Endothelial cell (in vitro differentiated cells): ENCODE measurements at regions not wholly inside any gene's neighbourhood (a gene's known extent, or its start where the extent isn't known, plus 50 kb on each side); places are given as distances from the start of the nearest gene placed in this dataset.

ENCODE experiments used
- DNase-seq: peaks from one replicate; pipeline ENCODE4 v3.0.0; 2021; ENCODE audit warnings: low spot score
- H3K27ac Mint-ChIP-seq: one replicate; pipeline ENCODE4 v1.8.0; 2021; ENCODE audit warnings: mixed read lengths, inconsistent platforms; ENCODE audit not compliant: unreplicated experiment
- H3K27me3 Mint-ChIP-seq: one replicate; pipeline ENCODE4 v1.8.0; 2021; ENCODE audit warnings: mild to moderate bottlenecking, moderate library complexity, mixed read lengths, inconsistent platforms; ENCODE audit not compliant: unreplicated experiment
- H3K36me3 Mint-ChIP-seq: one replicate; pipeline ENCODE4 v1.8.0; 2021; ENCODE audit warnings: mild to moderate bottlenecking, low read depth, mixed read lengths, inconsistent platforms; ENCODE audit not compliant: unreplicated experiment
- H3K4me1 Mint-ChIP-seq: one replicate; pipeline ENCODE4 v1.8.0; 2021; ENCODE audit warnings: mild to moderate bottlenecking, mixed read lengths, inconsistent platforms; ENCODE audit not compliant: unreplicated experiment
- H3K4me3 Mint-ChIP-seq: one replicate; pipeline ENCODE4 v1.8.0; 2021; ENCODE audit warnings: mild to moderate bottlenecking, mixed read lengths, inconsistent platforms; ENCODE audit not compliant: unreplicated experiment
- H3K9me3 Mint-ChIP-seq: one replicate; pipeline ENCODE4 v1.8.0; 2021; ENCODE audit warnings: mixed read lengths, inconsistent platforms; ENCODE audit not compliant: unreplicated experiment
- TF ChIP-seq, protein P1 (sequence below): fragments of 200-600 bp; sonication (generic); IDR thresholded peaks from one replicate; pipeline ENCODE4 v1.5.0; 2021; ENCODE audit warnings: antibody characterized with exemption; ENCODE audit not compliant: unreplicated experiment

DNA sequence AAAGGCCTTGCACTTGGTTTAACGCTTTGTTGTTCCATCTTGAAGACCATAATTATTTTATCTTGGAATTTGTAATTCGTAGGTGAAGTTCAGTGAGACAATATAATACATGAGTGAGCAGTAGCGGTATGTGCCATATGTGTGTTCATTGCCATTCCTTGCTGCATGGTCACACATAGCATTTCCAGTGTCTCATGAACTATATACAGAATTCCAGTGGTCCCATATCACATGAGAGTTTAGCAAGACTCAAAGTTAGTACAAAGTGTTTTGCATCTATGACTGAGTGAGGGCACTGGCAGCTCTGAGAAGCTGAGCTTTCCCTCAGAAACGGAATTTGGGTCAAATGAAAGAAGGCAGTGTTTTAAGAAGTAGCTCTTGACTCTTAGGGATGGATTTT is 359.8 kb downstream of the FOXG1 start:
- TF ChIP-seq, protein P1, sequence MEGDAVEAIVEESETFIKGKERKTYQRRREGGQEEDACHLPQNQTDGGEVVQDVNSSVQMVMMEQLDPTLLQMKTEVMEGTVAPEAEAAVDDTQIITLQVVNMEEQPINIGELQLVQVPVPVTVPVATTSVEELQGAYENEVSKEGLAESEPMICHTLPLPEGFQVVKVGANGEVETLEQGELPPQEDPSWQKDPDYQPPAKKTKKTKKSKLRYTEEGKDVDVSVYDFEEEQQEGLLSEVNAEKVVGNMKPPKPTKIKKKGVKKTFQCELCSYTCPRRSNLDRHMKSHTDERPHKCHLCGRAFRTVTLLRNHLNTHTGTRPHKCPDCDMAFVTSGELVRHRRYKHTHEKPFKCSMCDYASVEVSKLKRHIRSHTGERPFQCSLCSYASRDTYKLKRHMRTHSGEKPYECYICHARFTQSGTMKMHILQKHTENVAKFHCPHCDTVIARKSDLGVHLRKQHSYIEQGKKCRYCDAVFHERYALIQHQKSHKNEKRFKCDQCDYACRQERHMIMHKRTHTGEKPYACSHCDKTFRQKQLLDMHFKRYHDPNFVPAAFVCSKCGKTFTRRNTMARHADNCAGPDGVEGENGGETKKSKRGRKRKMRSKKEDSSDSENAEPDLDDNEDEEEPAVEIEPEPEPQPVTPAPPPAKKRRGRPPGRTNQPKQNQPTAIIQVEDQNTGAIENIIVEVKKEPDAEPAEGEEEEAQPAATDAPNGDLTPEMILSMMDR: no peak
- H3K4me3 Mint-ChIP-seq: no peak overlapping the region

DNA sequence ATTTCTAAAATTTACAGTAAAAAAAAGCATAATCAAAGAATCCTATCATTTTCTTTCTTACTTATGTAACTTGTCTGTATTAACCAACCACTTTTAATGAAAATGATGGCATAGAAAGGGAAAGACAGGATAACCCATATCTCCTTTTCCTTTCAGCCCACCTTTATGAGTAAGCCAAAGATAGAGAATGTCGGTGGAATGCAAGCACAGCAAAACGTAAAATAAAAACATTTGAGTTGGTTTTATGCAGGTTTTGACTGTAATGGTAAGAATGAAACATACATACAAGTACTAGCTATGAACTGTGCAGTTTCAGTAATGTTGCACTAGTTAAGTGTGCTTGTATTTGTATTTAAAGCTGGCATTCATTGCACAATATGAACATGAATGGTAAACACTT is 360.3 kb downstream of the FOXG1 start:
- TF ChIP-seq, protein P1: no peak
- DNase-seq: no peak
- Mint-ChIP-seq H3K36me3 (no peaks in the 10 kb centered on the region), H3K27me3 (no peaks in the 10 kb centered on the region), H3K9me3 (no peaks in the 10 kb centered on the region), H3K4me1 (no peaks in the 10 kb centered on the region), H3K4me3 (no peak overlapping the region), H3K27ac (no peak overlapping the region)

More for the DNA sequence above, 359.8 kb downstream of the FOXG1 start:
- H3K4me1 Mint-ChIP-seq: no peaks in the 10 kb centered on the region
- no peaks in the 10 kb centered on the region for H3K9me3 Mint-ChIP-seq
- H3K36me3 Mint-ChIP-seq: no peaks in the 10 kb centered on the region
- H3K27ac Mint-ChIP-seq: no peak overlapping the region
- no peaks in the 10 kb centered on the region for H3K27me3 Mint-ChIP-seq
- no peak for DNase-seq

DNA sequence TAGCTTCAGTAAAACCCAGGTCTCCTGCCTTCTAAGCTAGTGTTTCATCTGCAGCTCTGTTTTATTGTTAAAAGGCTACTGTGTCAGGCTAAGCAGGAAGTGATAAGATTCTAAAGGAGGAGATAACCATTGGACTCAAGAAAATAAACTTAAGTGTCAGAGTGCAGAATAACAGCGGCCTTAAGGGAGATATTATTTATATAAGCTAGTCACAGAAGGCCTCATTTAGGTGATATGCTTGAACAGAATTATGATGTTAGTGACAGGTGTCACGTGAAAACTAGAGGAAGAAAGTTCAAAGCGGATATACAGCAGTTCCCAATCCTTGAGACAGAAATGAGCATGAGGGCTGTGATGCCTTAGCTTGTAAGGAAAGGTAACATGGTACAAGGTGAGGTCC is 373.4 kb downstream of the FOXG1 start:
- Mint-ChIP-seq H3K9me3 (no peaks in the 10 kb centered on the region), H3K36me3 (no peaks in the 10 kb centered on the region), H3K4me1 (no peaks in the 10 kb centered on the region), H3K27ac (no peak overlapping the region), H3K4me3 (no peak overlapping the region), H3K27me3 (no peaks in the 10 kb centered on the region)
- no peak for DNase-seq
- TF ChIP-seq, protein P1: no peak

DNA sequence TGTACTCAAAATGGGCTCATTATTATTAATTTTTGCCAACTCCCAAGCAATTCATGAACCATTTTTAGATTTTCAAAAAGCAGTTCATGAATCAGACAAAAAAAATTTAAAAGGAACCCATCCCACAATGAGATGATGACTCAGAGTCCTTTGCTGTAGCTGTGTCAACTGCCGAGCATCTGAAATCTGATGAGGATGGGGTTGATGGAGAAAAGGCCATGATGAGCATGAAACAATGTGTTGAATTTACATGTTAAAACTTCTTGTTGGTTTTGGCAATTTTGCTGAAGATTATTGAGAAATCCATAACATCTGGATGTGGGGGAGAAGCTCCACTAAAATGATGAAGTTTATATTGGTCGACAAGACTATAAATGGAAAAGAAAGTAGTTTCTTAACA is 378.0 kb downstream of the FOXG1 start:
- Mint-ChIP-seq H3K27ac (no peak overlapping the region), H3K4me3 (no peak overlapping the region), H3K9me3 (no peaks in the 10 kb centered on the region), H3K27me3 (no peaks in the 10 kb centered on the region), H3K36me3 (no peaks in the 10 kb centered on the region), H3K4me1 (peaks cover 5% of the 10 kb centered on the region)
- TF ChIP-seq, protein P1: no peak
- no peak for DNase-seq

DNA sequence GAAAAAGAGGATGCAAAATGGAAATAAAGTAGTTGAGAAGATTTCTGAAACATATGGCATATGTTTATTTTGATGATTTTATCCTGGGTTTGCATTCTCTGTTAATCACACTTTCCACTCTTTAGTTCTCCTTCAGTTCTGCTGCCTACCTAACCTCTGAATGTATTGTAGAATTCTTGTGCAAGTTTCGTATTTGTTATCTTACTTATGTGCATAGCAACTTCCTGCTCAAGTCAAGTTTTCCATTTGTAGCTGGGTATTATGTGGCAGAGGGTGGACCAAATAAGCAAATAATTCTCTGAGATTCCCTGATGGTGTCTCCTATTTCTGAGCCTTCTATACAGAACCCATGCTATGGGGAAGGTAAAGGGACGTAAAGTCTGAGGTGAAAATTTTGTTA is 381.6 kb downstream of the FOXG1 start:
- TF ChIP-seq, protein P1: no peak
- Mint-ChIP-seq H3K27ac (no peak overlapping the region), H3K4me1 (peaks cover 5% of the 10 kb centered on the region), H3K4me3 (no peak overlapping the region), H3K27me3 (no peaks in the 10 kb centered on the region), H3K36me3 (no peaks in the 10 kb centered on the region), H3K9me3 (no peaks in the 10 kb centered on the region)
- no peak for DNase-seq
